Left lung (tissue), 4 donors: ENCODE measurements at regions not wholly inside any gene's neighbourhood (a gene's known extent, or its start where the extent isn't known, plus 50 kb on each side); places are given as distances from the start of the nearest gene placed in this dataset.

Experiments
- ATAC-seq: fragments of 200-7000 bp; cut with Tn5 transposase; one replicate; pipeline ENCODE4 v1.9.1; 2020; ENCODE audit warnings: moderate library complexity
- DNase-seq, 4 donors: peaks; one replicate each; pipeline ENCODE4 v3.0.0-alpha.2; 2013 to 2020
- H3K27ac ChIP-seq, 2 donors: fragments of 200-600 bp; sonication (generic) in 1 of 2; one replicate each; pipeline versions ENCODE4 v1.5.0 to v1.8.0; 2020 to 2021
- H3K27me3 ChIP-seq, 2 donors: fragments of 200-600 bp; sonication (generic) in 1 of 2; one replicate each; pipeline versions ENCODE4 v1.5.0 to v1.8.0; 2020 to 2021
- H3K36me3 ChIP-seq, 2 donors: fragments of 200-600 bp; sonication (generic) in 1 of 2; one replicate each; pipeline versions ENCODE4 v1.5.0 to v1.8.0; 2020 to 2021
- H3K4me1 ChIP-seq, 2 donors: fragments of 200-600 bp; one replicate each; pipeline ENCODE4 v1.8.0; 2021
- H3K4me3 ChIP-seq, 2 donors: fragments of 200-600 bp; sonication (generic) in 1 of 2; one replicate each; pipeline versions ENCODE4 v1.5.0 to v1.8.0; 2020 to 2021; ENCODE audit warnings: mild to moderate bottlenecking in 1 of 2
- H3K9me3 ChIP-seq, 2 donors: fragments of 200-600 bp; sonication (generic) in 1 of 2; one replicate each; pipeline versions ENCODE4 v1.5.0 to v1.8.0; 2020 to 2021
- intact Hi-C, 2 donors: fragments of 100-400 bp; cut with DNase I; formaldehyde crosslinking; loops; one replicate each; pipeline versions ENCODE4 v1.11.2 to v1.14.2; 2022
- TF ChIP-seq, protein P1 (sequence below), 2 donors: fragments of 200-600 bp; sonication (generic) in 1 of 2; IDR thresholded peaks; one replicate each; pipeline versions ENCODE4 v1.5.0 to v1.8.0; 2021; ENCODE audit warnings: antibody characterized with exemption in 2 of 2
- donor health status: DM: no; HTN: yes; CAD: no.
- donor health status: DM: no; HTN: no; CAD: no.

DNA sequence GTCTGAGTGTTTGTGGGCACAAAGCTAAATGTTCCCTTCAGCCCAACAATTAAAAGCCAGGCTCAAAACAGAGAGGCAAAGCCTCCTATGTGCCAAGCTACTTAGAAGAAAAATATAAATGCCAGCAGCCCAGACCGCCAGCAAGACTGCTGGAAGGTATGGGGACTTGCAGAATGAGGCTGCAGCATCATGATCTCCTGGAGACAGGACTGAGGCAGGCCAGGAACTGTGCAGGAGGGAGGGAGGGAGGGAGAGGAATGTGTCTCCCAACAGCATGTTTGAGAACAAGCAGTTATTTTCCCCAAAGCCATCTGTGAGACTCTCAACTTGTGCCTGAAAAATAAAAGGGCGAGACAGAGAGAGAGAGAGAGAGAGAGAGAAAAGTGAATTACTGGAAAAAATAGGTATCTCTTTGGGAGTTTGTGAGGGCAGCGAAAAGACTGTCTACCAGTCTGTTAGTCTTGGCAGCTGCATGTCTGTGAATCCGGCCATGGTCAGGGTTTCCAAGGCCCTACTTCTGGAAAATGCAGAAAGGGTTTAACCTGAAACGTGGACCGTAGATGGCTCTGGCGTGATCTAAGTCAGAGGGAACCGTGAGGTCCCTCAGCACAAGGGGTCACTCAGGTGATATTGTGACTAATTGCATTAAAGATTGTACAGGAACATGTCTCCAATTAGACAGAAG lies 139.7 kb upstream of the COL8A1 start:
- no peaks in the 10 kb centered on the region for H3K9me3 ChIP-seq
- H3K4me3 ChIP-seq = no peak overlapping the region
- no peaks in the 10 kb centered on the region for H3K36me3 ChIP-seq
- no peak overlapping the region for H3K27ac ChIP-seq
- no peaks in the 10 kb centered on the region for H3K27me3 ChIP-seq
- H3K4me1 ChIP-seq = peaks cover 7 to 10% of the 10 kb centered on the region in 2 donors
- intact Hi-C loops = no loop called here
- ATAC-seq (peak; percentile 32), DNase-seq (no peak)
- TF ChIP-seq, protein P1, sequence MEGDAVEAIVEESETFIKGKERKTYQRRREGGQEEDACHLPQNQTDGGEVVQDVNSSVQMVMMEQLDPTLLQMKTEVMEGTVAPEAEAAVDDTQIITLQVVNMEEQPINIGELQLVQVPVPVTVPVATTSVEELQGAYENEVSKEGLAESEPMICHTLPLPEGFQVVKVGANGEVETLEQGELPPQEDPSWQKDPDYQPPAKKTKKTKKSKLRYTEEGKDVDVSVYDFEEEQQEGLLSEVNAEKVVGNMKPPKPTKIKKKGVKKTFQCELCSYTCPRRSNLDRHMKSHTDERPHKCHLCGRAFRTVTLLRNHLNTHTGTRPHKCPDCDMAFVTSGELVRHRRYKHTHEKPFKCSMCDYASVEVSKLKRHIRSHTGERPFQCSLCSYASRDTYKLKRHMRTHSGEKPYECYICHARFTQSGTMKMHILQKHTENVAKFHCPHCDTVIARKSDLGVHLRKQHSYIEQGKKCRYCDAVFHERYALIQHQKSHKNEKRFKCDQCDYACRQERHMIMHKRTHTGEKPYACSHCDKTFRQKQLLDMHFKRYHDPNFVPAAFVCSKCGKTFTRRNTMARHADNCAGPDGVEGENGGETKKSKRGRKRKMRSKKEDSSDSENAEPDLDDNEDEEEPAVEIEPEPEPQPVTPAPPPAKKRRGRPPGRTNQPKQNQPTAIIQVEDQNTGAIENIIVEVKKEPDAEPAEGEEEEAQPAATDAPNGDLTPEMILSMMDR (IDR thresholded peaks at IDR 0.05) = no peak

- TF ChIP-seq, protein P1 (IDR thresholded peaks at IDR 0.05) = no peak
- no peak overlapping the region for H3K27ac ChIP-seq
- H3K4me3 ChIP-seq = no peak overlapping the region
- no peak for DNase-seq
- H3K4me1 ChIP-seq = no peaks in the 10 kb centered on the region
- intact Hi-C loops = no loop called here
- no peak for ATAC-seq
- no peaks in the 10 kb centered on the region for H3K27me3 ChIP-seq
- no peaks in the 10 kb centered on the region for H3K36me3 ChIP-seq
- peaks cover 0 to 28% of the 10 kb centered on the region in 2 donors for H3K9me3 ChIP-seq
Observed at GRCh38 chr3:99487894-99488293, 150.5 kb upstream of the COL8A1 start.

DNA sequence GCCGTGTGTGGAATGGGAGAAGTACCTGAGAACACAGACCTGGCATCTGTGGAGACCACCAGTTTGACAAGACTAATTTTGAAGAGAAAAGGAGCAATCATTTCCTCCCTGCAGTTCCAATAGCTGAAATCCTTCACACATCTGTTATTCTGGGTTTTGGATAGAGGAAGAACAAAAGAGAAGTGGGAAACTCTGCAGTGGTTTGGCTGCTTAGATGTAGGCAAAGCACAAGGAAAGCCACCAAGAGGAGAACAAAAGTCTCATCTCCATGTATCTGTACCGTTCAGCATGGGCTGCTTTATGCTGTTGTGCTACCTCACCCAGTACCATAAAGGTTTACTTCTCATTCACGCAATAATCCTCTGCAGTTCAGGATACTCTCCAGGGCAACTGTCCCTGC lies 153.1 kb upstream of the COL8A1 start:
- Histone ChIP-seq H3K36me3 (no peaks in the 10 kb centered on the region), H3K27ac (no peak overlapping the region), H3K4me1 (no peaks in the 10 kb centered on the region), H3K9me3 (peaks cover 0 to 20% of the 10 kb centered on the region in 2 donors), H3K27me3 (no peaks in the 10 kb centered on the region), H3K4me3 (no peak overlapping the region)
- DNase-seq (no peak), ATAC-seq (no peak)
- TF ChIP-seq, protein P1 (IDR thresholded peaks at IDR 0.05) = no peak
- intact Hi-C loops = no loop called here

GRCh38 chr3:99484871-99485270 lies 153.5 kb upstream of the COL8A1 start:
- H3K4me3 ChIP-seq = no peak overlapping the region
- H3K27ac ChIP-seq = no peak overlapping the region
- no peaks in the 10 kb centered on the region for H3K4me1 ChIP-seq
- no peaks in the 10 kb centered on the region for H3K36me3 ChIP-seq
- TF ChIP-seq, protein P1 (IDR thresholded peaks at IDR 0.05) = no peak
- ATAC-seq (no peak), DNase-seq (no peak)
- intact Hi-C loops = no loop called here
- H3K27me3 ChIP-seq = no peaks in the 10 kb centered on the region
- peaks cover 0 to 20% of the 10 kb centered on the region in 2 donors for H3K9me3 ChIP-seq

DNA sequence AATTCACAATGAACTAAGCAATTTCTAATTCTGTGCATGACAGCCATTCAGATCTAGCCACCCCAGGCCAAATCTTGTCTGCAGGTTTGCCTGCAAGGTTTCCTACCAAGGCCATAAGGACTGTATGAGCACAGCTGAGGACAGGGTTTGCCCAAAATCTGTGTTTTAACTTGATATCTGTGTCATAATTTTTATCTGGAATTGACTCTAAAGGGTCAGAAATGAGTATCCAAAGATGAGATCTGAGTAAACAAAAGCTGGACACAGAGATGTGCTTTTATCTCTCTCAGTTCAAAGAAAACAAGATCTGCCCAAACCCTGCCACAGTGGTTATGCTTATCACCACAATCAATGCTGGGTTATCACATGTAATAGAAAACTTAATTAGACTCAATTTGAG lies 154.6 kb upstream of the COL8A1 start:
- TF ChIP-seq, protein P1 (IDR thresholded peaks at IDR 0.05) = no peak
- no peak for DNase-seq
- no peaks in the 10 kb centered on the region for H3K27me3 ChIP-seq
- intact Hi-C loops = no loop called here
- no peak for ATAC-seq
- H3K27ac ChIP-seq = no peak overlapping the region
- H3K4me3 ChIP-seq = no peak overlapping the region
- H3K4me1 ChIP-seq = no peaks in the 10 kb centered on the region
- H3K9me3 ChIP-seq = peaks cover 0 to 10% of the 10 kb centered on the region in 2 donors
- no peaks in the 10 kb centered on the region for H3K36me3 ChIP-seq
